Adrenal gland (tissue), 9 donors: ENCODE measurements at regions not wholly inside any gene's neighbourhood (a gene's known extent, or its start where the extent isn't known, plus 50 kb on each side); places are given as distances from the start of the nearest gene placed in this dataset.
"Not testable (repeated sequence)": the region's sequence is repeated elsewhere in the genome, so short reads cannot be mapped to it uniquely, and the experiment has no call there.

Source experiments
- DNase-seq, 7 donors: peaks; one replicate each; pipeline ENCODE4 v3.0.0-alpha.2; 2019 to 2020
- H3K27ac ChIP-seq, 5 donors: fragments of 200-600 bp; sonication (generic) in 4 of 5; 1 replicate in 3 of 5; 2 replicates in 2 of 5; pipeline versions ENCODE4 v1.5.1 to v1.8.0; 2016 to 2020; ENCODE audit warnings: mild to moderate bottlenecking in 1 of 5
- H3K27me3 ChIP-seq: fragments of 200-600 bp; 2 replicates; pipeline ENCODE4 v1.8.0; 2021
- H3K36me3 ChIP-seq, 2 donors: fragments of 200-600 bp; replicated peaks in 1 of 2; 1 replicate in 1 of 2; 2 replicates in 1 of 2; pipeline versions ENCODE4 v1.5.1 to v1.8.0; 2018 to 2022
- H3K4me1 ChIP-seq, 2 donors: fragments of 200-600 bp; replicated peaks in 1 of 2; 1 replicate in 1 of 2; 2 replicates in 1 of 2; pipeline versions ENCODE4 v1.5.1 to v1.8.0; 2018 to 2021
- H3K4me3 ChIP-seq, 4 donors: fragments of 200-600 bp; sonication (generic) in 3 of 4; one replicate each; pipeline ENCODE4 v1.5.1; 2016 to 2018
- H3K9me3 ChIP-seq, 3 donors: fragments of 200-600 bp; sonication (generic) in 1 of 3; replicated peaks in 1 of 3; 1 replicate in 2 of 3; 2 replicates in 1 of 3; pipeline versions ENCODE4 v1.5.1 to v1.8.0; 2016 to 2021
- POLR2A ChIP-seq, 2 donors: fragments of 450-650 bp; IDR thresholded peaks; one replicate each; pipeline ENCODE4 v1.6.1; 2017; ENCODE audit warnings: antibody characterized with exemption in 2 of 2, mild to moderate bottlenecking in 2 of 2, moderate library complexity in 1 of 2
- WGBS, 4 donors: extraction: QIAGEN DNeasy Blood & Tissue Kit in 2 of 4; methylation state at CpG; one replicate each; pipeline versions ENCODE4 v1.1.5 to v1.1.7; 2013 to 2017; 5-methylcytosine and 5-hydroxymethylcytosine counted together
- intact Hi-C, 2 donors: fragments of 100-400 bp; cut with DNase I; formaldehyde crosslinking; loops; one replicate each; pipeline versions ENCODE4 v1.14.1 to v1.15.0; 2022 to 2023
- TF ChIP-seq, protein P1 (sequence below), 6 experiments: fragments of 450-650 bp in 4 of 6; fragments of 200-600 bp in 2 of 6; sonication (generic) in 1 of 6; IDR thresholded peaks; 1 replicate in 5 of 6; 2 replicates in 1 of 6; pipeline versions ENCODE4 v1.5.1 to v1.8.0; 2016 to 2021; ENCODE audit warnings: antibody characterized with exemption in 6 of 6, mild to moderate bottlenecking in 2 of 6, moderate library complexity in 1 of 6
- donor health status: healthy with polysubstance abuse.
- donor health status: Bipolar disorder and iron deficiency.
- donor health status: DM: yes; HTN: yes; CAD: no.
- donor health status: DM: no; HTN: no; CAD: no.
- donor health status: DM: no; HTN: no; CAD: no.

DNA sequence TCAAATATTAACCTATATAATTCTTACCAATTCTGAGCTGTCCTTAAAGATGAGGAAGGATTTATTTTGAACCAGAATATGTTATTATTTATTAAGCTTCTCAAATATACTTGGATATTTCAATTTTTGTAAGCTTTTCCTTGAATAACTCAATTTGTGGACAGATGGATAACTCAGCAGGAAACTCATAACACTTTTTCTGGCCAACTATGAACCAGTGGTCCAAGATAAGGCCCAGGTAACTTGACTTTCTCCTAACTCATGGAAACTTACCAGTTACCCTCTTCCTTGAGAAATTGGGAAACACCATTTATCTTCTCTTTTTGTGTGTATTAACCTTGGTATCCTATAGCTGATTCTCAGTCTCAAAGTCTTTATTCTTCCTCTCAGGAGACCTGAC is 427.5 kb upstream of the SYNCRIP start:
- Histone ChIP-seq H3K9me3 (no peaks in the 10 kb centered on the region), H3K4me3 (no peak overlapping the region), H3K27ac (no peak overlapping the region), H3K27me3 (no peaks in the 10 kb centered on the region), H3K4me1 (no peaks in the 10 kb centered on the region), H3K36me3 (no peaks in the 10 kb centered on the region)
- TF ChIP-seq, protein P1, sequence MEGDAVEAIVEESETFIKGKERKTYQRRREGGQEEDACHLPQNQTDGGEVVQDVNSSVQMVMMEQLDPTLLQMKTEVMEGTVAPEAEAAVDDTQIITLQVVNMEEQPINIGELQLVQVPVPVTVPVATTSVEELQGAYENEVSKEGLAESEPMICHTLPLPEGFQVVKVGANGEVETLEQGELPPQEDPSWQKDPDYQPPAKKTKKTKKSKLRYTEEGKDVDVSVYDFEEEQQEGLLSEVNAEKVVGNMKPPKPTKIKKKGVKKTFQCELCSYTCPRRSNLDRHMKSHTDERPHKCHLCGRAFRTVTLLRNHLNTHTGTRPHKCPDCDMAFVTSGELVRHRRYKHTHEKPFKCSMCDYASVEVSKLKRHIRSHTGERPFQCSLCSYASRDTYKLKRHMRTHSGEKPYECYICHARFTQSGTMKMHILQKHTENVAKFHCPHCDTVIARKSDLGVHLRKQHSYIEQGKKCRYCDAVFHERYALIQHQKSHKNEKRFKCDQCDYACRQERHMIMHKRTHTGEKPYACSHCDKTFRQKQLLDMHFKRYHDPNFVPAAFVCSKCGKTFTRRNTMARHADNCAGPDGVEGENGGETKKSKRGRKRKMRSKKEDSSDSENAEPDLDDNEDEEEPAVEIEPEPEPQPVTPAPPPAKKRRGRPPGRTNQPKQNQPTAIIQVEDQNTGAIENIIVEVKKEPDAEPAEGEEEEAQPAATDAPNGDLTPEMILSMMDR (IDR thresholded peaks at IDR 0.05) = no peak
- no peak for TF ChIP-seq POLR2A (IDR thresholded peaks at IDR 0.05)
- no peak for DNase-seq
- intact Hi-C loops = no loop called here

DNA sequence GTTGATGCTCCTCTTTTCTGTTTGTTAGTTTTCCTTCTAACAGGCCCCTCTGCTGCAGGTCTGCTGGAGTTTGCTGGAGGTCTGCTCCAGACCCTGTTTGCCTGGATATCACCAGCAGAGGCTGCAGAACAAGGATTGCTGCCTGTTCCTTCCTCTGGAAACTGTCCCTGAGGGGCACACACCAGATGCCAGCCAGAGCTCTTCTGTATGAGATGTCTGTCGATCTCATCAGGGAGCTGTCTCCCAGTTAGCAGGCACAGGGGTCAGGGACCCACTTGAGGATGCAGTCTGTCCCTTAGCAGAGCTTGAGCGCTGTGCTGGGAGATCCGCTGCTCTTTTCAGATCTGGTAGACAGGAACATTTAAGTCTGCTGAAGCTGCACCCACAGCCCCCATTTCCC is 422.3 kb upstream of the SYNCRIP start:
- DNase-seq, H3K27ac ChIP-seq, H3K4me3 ChIP-seq, H3K27me3 ChIP-seq, H3K4me1 ChIP-seq, H3K36me3 ChIP-seq, intact Hi-C loops, H3K9me3 ChIP-seq: not testable (repeated sequence)
- 82 to 93% (median 86%) methylated on average over 3 of the region's 3 CpGs for WGBS, 4 donors

DNA sequence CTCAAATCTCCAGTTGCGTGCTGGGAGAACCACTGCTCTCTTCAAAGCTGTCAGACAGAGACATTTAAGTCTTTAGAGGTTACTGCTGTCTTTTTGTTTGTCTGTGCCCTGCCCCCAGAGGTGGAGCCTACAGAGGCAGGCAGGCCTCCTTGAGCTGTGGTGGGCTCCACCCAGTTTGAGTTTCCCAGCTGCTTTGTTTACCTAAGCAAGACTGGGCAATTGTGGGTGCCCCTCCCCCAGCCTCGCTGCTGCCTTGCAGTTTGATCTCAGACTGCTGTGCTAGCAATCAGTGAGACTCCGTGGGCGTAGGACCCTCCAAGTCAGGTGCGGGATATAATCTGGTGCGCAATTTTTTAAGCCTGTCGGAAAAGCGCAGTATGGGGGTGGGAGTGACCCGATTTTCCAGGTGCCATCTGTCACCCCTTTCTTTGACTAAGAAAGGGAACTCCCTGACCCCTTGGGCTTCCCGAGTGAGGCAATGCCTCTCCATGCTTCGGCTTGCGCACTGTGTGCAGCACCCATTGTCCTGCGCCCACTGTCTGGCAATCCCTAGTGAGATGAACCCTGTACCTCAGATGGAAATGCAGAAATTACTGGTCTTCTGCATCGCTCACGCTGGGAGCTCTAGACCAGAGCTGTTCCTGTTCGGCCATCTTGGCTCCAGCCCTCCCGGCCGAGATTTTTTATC is 414.8 kb upstream of the SYNCRIP start:
- H3K4me1 ChIP-seq, H3K27ac ChIP-seq, H3K4me3 ChIP-seq, H3K27me3 ChIP-seq, H3K9me3 ChIP-seq, DNase-seq, intact Hi-C loops, H3K36me3 ChIP-seq: not testable (repeated sequence)
- WGBS, 4 donors = 76 to 86% (median 81%) methylated on average over 14 to 18 of the region's 18 CpGs

DNA sequence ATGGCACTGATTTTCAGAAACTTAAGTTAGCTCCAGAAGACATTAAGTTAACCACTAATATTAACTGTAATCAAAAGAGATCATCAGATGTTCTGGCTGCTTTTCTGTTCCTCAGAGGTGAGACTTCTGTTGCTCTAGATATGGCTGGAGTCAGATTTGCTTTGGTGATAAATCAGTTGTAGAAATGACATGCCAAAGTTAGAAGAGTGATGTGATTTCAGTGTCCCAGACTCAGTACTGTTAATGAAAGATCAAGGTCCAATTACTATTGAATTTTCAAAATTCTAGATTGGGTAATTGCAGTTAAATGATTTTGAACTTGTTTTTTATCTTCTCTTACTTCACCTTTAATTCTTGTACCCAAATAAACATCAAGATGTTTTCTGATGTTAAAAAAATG is 402.4 kb upstream of the SYNCRIP start:
- Histone ChIP-seq H3K4me3 (no peak overlapping the region), H3K27ac (no peak overlapping the region), H3K36me3 (no peaks in the 10 kb centered on the region), H3K4me1 (no peaks in the 10 kb centered on the region), H3K9me3 (peaks cover 0 to 4% (median 0%) of the 10 kb centered on the region in 3 donors), H3K27me3 (no peaks in the 10 kb centered on the region)
- no peak for TF ChIP-seq POLR2A (IDR thresholded peaks at IDR 0.05)
- TF ChIP-seq, protein P1 (IDR thresholded peaks at IDR 0.05) = no peak
- no peak for DNase-seq
- intact Hi-C loops = no loop called here

DNA sequence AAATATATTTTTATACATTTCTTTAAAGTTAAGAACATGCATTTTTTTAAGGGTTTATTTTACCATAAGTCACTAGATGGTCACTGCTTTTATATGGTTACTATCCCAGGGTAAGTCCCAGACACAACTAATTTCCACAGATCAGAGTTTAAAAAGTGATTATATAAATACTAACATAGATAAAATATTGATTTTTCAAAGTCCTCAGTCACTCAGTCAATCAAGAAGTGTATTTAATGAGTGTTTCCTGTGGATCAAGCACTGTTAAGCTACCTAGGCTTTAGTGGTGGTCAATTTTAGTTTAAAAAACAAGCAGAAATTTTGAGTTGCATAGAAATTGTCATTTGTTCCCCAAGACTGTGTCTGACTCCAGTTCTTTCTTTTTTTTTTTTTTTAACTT is 399.5 kb upstream of the SYNCRIP start:
- no peak for TF ChIP-seq POLR2A (IDR thresholded peaks at IDR 0.05)
- TF ChIP-seq, protein P1 (IDR thresholded peaks at IDR 0.05) = no peak
- no peaks in the 10 kb centered on the region for H3K4me1 ChIP-seq
- no peak overlapping the region for H3K4me3 ChIP-seq
- H3K27ac ChIP-seq = no peak overlapping the region
- no peaks in the 10 kb centered on the region for H3K27me3 ChIP-seq
- no peak for DNase-seq
- peaks cover 0 to 4% (median 0%) of the 10 kb centered on the region in 3 donors for H3K9me3 ChIP-seq
- intact Hi-C loops = no loop called here
- H3K36me3 ChIP-seq = no peaks in the 10 kb centered on the region
